ENCODE measurements at regions not wholly inside any gene's neighbourhood (a gene's known extent, or its start where the extent isn't known, plus 50 kb on each side); places are given as distances from the start of the nearest gene placed in this dataset.
"Not testable (repeated sequence)": the region's sequence is repeated elsewhere in the genome, so short reads cannot be mapped to it uniquely, and the experiment has no call there.

- no peak overlapping the region for H3K27ac ChIP-seq
- no peak for TF ChIP-seq CTCF (conservative IDR thresholded peaks at IDR 0.05)
Observed at GRCh38 chr17:52442350-52442749, 283.8 kb upstream of the CA10 start.

GRCh38 chr17:52420555-52421078, 262.1 kb upstream of the CA10 start:
- no peak overlapping the region for H3K27ac ChIP-seq
- no peak for TF ChIP-seq CTCF (conservative IDR thresholded peaks at IDR 0.05)

GRCh38 chr17:52419229-52419641, 260.7 kb upstream of the CA10 start:
- H3K27ac ChIP-seq, result peak overlapping the region; percentile 57
- no peak for TF ChIP-seq CTCF (conservative IDR thresholded peaks at IDR 0.05)

- TF ChIP-seq CTCF (conservative IDR thresholded peaks at IDR 0.05), result no peak
- no peak overlapping the region for H3K27ac ChIP-seq
Observed at GRCh38 chr17:52410781-52411180, 252.3 kb upstream of the CA10 start.

- H3K27ac ChIP-seq, result not testable (repeated sequence)
Observed at GRCh38 chr17:52409222-52409621, 250.7 kb upstream of the CA10 start.

- no peak overlapping the region for H3K27ac ChIP-seq
- TF ChIP-seq CTCF (conservative IDR thresholded peaks at IDR 0.05), result no peak
Observed at GRCh38 chr17:52395308-52395707, 236.8 kb upstream of the CA10 start.

- no peak overlapping the region for H3K27ac ChIP-seq
Observed at GRCh38 chr17:52390422-52390821, 231.9 kb upstream of the CA10 start.

More at GRCh38 chr17:52390422-52390821, 231.9 kb upstream of the CA10 start:
- no peak for TF ChIP-seq CTCF (conservative IDR thresholded peaks at IDR 0.05)
